ENCODE measurements at regions not wholly inside any gene's neighbourhood (a gene's known extent, or its start where the extent isn't known, plus 50 kb on each side); places are given as distances from the start of the nearest gene placed in this dataset.

DNA sequence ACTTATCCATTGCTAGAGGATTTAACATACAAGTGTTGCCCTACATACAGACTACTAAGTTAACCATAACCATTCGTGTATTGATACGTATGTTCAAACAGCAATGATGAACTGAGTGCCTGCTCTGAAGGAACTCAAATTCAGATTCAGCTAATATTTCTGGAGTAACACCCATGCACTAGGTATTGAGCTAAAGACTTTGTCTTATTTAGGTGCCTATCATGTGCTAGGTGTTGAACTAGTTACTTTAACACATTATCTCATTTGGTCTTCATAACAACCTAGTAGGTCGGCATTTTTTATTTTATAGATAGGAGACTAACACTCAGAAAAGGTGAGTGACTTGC is 160.0 kb downstream of the LTN1 start:
- TF ChIP-seq MYC (IDR thresholded peaks at IDR 0.05; ENCODE audit: low read depth, low read length) = no peak
- no peak for TF ChIP-seq POLR2A (IDR thresholded peaks at IDR 0.05; ENCODE audit: extremely low read depth, insufficient read length)
- TF ChIP-seq, protein P1, sequence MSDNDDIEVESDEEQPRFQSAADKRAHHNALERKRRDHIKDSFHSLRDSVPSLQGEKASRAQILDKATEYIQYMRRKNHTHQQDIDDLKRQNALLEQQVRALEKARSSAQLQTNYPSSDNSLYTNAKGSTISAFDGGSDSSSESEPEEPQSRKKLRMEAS (IDR thresholded peaks at IDR 0.05; ENCODE audit: low read depth, low read length) = no peak
- TF ChIP-seq, protein P2, sequence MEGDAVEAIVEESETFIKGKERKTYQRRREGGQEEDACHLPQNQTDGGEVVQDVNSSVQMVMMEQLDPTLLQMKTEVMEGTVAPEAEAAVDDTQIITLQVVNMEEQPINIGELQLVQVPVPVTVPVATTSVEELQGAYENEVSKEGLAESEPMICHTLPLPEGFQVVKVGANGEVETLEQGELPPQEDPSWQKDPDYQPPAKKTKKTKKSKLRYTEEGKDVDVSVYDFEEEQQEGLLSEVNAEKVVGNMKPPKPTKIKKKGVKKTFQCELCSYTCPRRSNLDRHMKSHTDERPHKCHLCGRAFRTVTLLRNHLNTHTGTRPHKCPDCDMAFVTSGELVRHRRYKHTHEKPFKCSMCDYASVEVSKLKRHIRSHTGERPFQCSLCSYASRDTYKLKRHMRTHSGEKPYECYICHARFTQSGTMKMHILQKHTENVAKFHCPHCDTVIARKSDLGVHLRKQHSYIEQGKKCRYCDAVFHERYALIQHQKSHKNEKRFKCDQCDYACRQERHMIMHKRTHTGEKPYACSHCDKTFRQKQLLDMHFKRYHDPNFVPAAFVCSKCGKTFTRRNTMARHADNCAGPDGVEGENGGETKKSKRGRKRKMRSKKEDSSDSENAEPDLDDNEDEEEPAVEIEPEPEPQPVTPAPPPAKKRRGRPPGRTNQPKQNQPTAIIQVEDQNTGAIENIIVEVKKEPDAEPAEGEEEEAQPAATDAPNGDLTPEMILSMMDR (IDR thresholded peaks at IDR 0.05; ENCODE audit: low read depth, low read length) = no peak
- H3K4me3 ChIP-seq (ENCODE audit: low read depth, low read length) = no peak overlapping the region
- DNase-seq (ENCODE audit: low read depth) = no peak

DNA sequence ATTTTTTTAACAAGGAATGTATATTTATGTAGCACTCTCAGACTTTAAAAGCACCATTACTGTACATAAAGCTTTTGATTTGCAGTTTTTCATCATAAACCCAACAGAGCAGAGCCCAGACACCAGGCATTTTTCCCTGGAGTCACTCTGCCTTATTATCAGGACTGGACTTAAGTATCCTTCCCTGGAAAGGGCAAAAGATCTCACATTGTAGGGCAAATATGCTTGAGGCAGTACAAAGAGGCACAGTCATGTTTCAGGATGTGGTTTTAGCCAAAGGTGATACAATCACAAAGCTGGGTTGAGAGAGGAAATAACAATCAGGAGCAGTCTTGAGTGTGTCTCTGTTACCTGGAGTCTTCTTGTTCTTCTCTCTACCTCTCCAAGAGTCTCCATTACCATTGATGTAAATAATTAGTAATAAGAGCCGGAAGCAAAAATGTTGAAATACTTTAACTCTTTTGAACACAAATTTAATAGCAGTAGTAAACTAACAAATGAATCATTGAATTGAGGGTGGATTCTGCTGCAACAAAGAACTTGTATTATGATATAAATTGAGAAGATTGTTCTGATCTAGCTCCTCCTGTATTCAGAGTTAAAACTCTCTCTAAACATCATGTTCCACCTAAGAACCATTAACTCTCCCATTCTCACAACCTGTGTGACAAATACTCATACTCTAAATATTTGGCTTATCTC is 160.5 kb downstream of the LTN1 start:
- peak; percentile 33 for DNase-seq (ENCODE audit: low read depth)
- no peak for TF ChIP-seq POLR2A (IDR thresholded peaks at IDR 0.05; ENCODE audit: extremely low read depth, insufficient read length)
- TF ChIP-seq, protein P2 (IDR thresholded peaks at IDR 0.05; ENCODE audit: low read depth, low read length) = no peak
- TF ChIP-seq, protein P1 (IDR thresholded peaks at IDR 0.05; ENCODE audit: low read depth, low read length) = no peak
- TF ChIP-seq MYC (IDR thresholded peaks at IDR 0.05; ENCODE audit: low read depth, low read length) = no peak
- no peak overlapping the region for H3K4me3 ChIP-seq (ENCODE audit: low read depth, low read length)

DNA sequence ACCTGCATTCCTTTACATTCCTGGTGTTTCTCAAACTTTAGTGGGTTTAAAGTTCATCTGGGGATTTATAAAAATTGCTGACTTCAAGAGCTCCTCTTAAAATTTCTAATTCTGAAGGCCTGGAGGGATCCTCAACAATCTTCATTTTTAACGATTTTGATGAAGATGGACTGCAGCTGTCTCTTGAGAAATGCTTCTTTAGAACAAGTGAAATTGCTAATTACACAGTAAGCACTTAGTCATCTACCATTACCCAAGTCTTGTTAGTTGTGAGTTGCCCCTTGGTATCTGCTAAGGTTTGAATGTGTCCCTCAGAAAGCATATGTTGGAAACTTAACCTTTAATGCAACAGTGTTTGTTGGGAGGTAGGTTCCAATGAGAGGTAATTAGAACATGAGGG is 163.7 kb downstream of the LTN1 start:
- TF ChIP-seq, protein P2 (IDR thresholded peaks at IDR 0.05; ENCODE audit: low read depth, low read length) = no peak
- TF ChIP-seq, protein P1 (IDR thresholded peaks at IDR 0.05; ENCODE audit: low read depth, low read length) = no peak
- H3K4me3 ChIP-seq (ENCODE audit: low read depth, low read length) = no peak overlapping the region
- no peak for DNase-seq (ENCODE audit: low read depth)

DNA sequence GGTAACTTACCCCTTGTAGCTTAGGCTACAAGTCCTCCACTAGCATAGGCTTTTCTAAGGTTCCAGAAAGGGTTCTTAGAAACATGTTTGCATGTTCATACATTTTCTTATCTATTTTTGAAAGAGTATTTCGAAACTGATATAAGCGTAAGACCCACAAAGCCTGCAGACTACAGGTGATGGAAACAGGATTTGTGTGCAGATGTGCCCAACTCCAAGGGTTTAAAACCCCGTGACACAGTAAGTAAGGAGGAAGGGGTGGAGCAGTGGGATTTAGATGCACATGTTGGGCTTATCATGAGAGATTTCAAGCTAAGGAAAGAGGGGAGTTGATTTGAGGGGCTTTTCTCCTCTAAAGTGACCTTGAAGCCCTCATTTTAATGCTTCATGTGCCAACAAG is 164.7 kb downstream of the LTN1 start:
- no peak for DNase-seq (ENCODE audit: low read depth)
- H3K4me3 ChIP-seq (ENCODE audit: low read depth, low read length) = no peak overlapping the region
- TF ChIP-seq POLR2A (IDR thresholded peaks at IDR 0.05; ENCODE audit: extremely low read depth, insufficient read length) (no peak), MYC (IDR thresholded peaks at IDR 0.05; ENCODE audit: low read depth, low read length) (no peak)
- TF ChIP-seq, protein P1 (IDR thresholded peaks at IDR 0.05; ENCODE audit: low read depth, low read length) = no peak
- TF ChIP-seq, protein P2 (IDR thresholded peaks at IDR 0.05; ENCODE audit: low read depth, low read length) = no peak

DNA sequence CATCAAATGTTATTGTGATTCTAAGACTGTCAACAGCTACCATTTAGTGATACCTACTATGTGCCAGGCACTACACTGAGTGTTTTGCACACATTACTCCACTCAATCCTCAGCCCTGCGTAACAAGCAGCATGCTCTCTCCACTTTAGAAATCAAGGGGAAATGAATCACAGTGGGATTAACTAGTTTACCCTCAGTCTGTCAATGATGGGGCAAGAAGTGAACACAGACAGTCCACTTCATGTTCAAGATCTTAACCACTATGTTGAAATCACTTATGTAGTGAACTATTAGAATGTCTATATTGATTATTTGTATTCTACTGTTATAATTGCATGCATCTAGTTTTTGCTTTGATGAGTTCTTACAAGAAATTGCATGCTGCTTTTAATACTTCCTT is 165.3 kb downstream of the LTN1 start:
- no peak for TF ChIP-seq MYC (IDR thresholded peaks at IDR 0.05; ENCODE audit: low read depth, low read length)
- TF ChIP-seq POLR2A (IDR thresholded peaks at IDR 0.05; ENCODE audit: extremely low read depth, insufficient read length) = no peak
- TF ChIP-seq, protein P1 (IDR thresholded peaks at IDR 0.05; ENCODE audit: low read depth, low read length) = no peak
- TF ChIP-seq, protein P2 (IDR thresholded peaks at IDR 0.05; ENCODE audit: low read depth, low read length) = no peak
- no peak overlapping the region for H3K4me3 ChIP-seq (ENCODE audit: low read depth, low read length)
- peak; percentile 25 for DNase-seq (ENCODE audit: low read depth)

All from NB4 (cell line).